K562 (cell line): ENCODE measurements at regions not wholly inside any gene's neighbourhood (a gene's known extent, or its start where the extent isn't known, plus 50 kb on each side); places are given as distances from the start of the nearest gene placed in this dataset.

Source experiments
- ATAC-seq: fragments of 200-7000 bp; cut with Tn5 transposase; 3 replicates; pipeline ENCODE4 v1.9.1; 2020; ENCODE audit warnings: moderate library complexity
- BruUV-seq: library from RNA; stranded (reverse); fragments of 400-500 nt; replicated peaks from 2 replicates; lab custom pipeline; 2021; lab: Mats Ljungman, UMichigan
- CTCF ChIA-PET: fragments of 300-600 bp; formaldehyde crosslinking; extraction: SDS; loops from one replicate; lab custom pipeline; 2021; ENCODE audit warnings: low intra/inter-chr PET ratio; lab: Yijun Ruan, JAX
- POLR2A ChIA-PET: fragments of 300-600, 350-650 bp; sonication (Branson Sonifier 250); formaldehyde crosslinking; extraction: SDS; loops from one replicate; lab custom pipeline; 2021; ENCODE audit warnings: antibody characterized with exemption, inconsistent platforms; lab: Yijun Ruan, JAX
- DNase-seq, 4 experiments: peaks; one replicate each; pipeline versions ENCODE4 v3.0.0 to v3.0.0-alpha.2; 2011 to 2018; ENCODE audit warnings: low spot score in 3 of 4, mixed read lengths in 3 of 4; ENCODE audit errors: extremely low read depth in 1 of 4
- FAIRE-seq: peaks from 2 replicates; lab custom pipeline; 2011; peaks lifted over from hg19 to GRCh38; lab: Jason Lieb, UNC
- H2AFZ ChIP-seq: 2 replicates; pipeline ENCODE4 v1.6.0; 2011; ENCODE audit warnings: low read depth, low read length, control low read depth, inconsistent platforms
- H3K27ac ChIP-seq: fragments of 200-600 bp; 3 replicates; pipeline ENCODE4 v1.8.0; 2011; ENCODE audit warnings: low read depth, mild to moderate bottlenecking, control low read depth, inconsistent platforms, low read length, moderate library complexity, mixed read lengths; ENCODE audit errors: extremely low read depth
- H3K27me3 ChIP-seq, 2 experiments: fragments of 300-600 bp in 1 of 2; 2 replicates in 1 of 2; 3 replicates in 1 of 2; pipeline versions ENCODE4 v1.6.0 to v1.8.0; 2011; ENCODE audit warnings: inconsistent platforms in 2 of 2, low read length in 2 of 2, mild to moderate bottlenecking in 1 of 2, mixed read lengths in 1 of 2, moderate library complexity in 1 of 2; ENCODE audit not compliant: control insufficient read depth in 2 of 2, insufficient read depth in 2 of 2
- H3K36me3 ChIP-seq: fragments of 300-600 bp; 3 replicates; pipeline ENCODE4 v1.8.0; 2011; ENCODE audit warnings: mild to moderate bottlenecking, low read length, inconsistent platforms; ENCODE audit not compliant: control insufficient read depth, insufficient read depth
- H3K4me1 ChIP-seq, 2 experiments: fragments of 200-600 bp in 1 of 2; replicated peaks in 1 of 2; 2 replicates in 1 of 2; 3 replicates in 1 of 2; pipeline versions ENCODE4 v1.5.1 to v1.8.0; 2011; ENCODE audit warnings: inconsistent platforms in 2 of 2, low read length in 2 of 2, mild to moderate bottlenecking in 1 of 2, mixed read lengths in 1 of 2, moderate library complexity in 1 of 2; ENCODE audit not compliant: control insufficient read depth in 2 of 2, insufficient read depth in 2 of 2
- H3K4me2 ChIP-seq: 2 replicates; pipeline ENCODE4 v1.6.1; 2011; ENCODE audit warnings: low read length, control low read depth, inconsistent platforms, mixed read lengths; ENCODE audit not compliant: insufficient read depth
- H3K4me3 ChIP-seq: fragments of 200-600 bp; sonication (generic), shearing (Covaris generic); 2 replicates; pipeline ENCODE4 v1.5.1; 2016; ENCODE audit warnings: control low read depth, inconsistent platforms
- H3K79me2 ChIP-seq: fragments of 200-600 bp; 3 replicates; pipeline ENCODE4 v1.8.0; 2011; ENCODE audit warnings: low read length, inconsistent platforms; ENCODE audit not compliant: control insufficient read depth, insufficient read depth
- H3K9ac ChIP-seq, 2 experiments: 2 replicates each; pipeline versions ENCODE4 v1.6.0 to v1.6.1; 2011; ENCODE audit warnings: low read depth in 2 of 2, low read length in 2 of 2, control low read depth in 1 of 2, inconsistent platforms in 1 of 2, mild to moderate bottlenecking in 1 of 2, mixed read lengths in 1 of 2; ENCODE audit not compliant: insufficient read depth in 1 of 2
- H3K9me1 ChIP-seq: one replicate; pipeline ENCODE4 v1.6.0; 2011; ENCODE audit warnings: inconsistent platforms, mild to moderate bottlenecking, low read length, moderate library complexity; ENCODE audit not compliant: control insufficient read depth, insufficient read depth
- H3K9me3 ChIP-seq: replicated peaks from 2 replicates; pipeline ENCODE4 v1.5.1; 2011; ENCODE audit warnings: low read depth, low read length, inconsistent platforms; ENCODE audit not compliant: control insufficient read depth, insufficient read depth
- H4K20me1 ChIP-seq: replicated peaks from 2 replicates; pipeline ENCODE4 v1.6.1; 2011; ENCODE audit warnings: low read length, inconsistent platforms, mixed read lengths; ENCODE audit not compliant: control insufficient read depth, insufficient read depth
- CBFB ChIP-seq: sonication (generic); formaldehyde crosslinking; IDR thresholded peaks from 2 replicates; pipeline ENCODE4 v1.4.0; 2020; ENCODE audit warnings: mild to moderate bottlenecking, missing genetic modification reagents
- CUX1 ChIP-seq: fragments of 200-800 bp; sonication (Bioruptor generic); IDR thresholded peaks from 2 replicates; pipeline ENCODE4 v1.6.1; 2016; ENCODE audit warnings: missing genetic modification characterization, missing compliant biosample characterization
- PCBP1 ChIP-seq: fragments of 200-400 bp; formaldehyde crosslinking; IDR thresholded peaks from 2 replicates; pipeline ENCODE4 v1.6.1; 2018; ENCODE audit warnings: mild to moderate bottlenecking, low read depth, low read length; ENCODE audit not compliant: poor library complexity, severe bottlenecking
- SRSF7 ChIP-seq: fragments of 200-400 bp; formaldehyde crosslinking; optimal IDR thresholded peaks from 2 replicates; pipeline ENCODE3; 2017; ENCODE audit warnings: mild to moderate bottlenecking, low read depth, low read length
- ZNF12 ChIP-seq: sonication (generic); formaldehyde crosslinking; IDR thresholded peaks from 2 replicates; pipeline ENCODE4 v1.4.0; 2020; ENCODE audit warnings: mild to moderate bottlenecking, missing genetic modification reagents
- ZNF121 ChIP-seq: sonication (generic); formaldehyde crosslinking; conservative IDR thresholded peaks from 2 replicates; pipeline ENCODE4 v1.8.0; 2022; ENCODE audit warnings: missing genetic modification reagents
- WGBS: fragments of 100-300 bp; shearing (Covaris generic); methylation state at CpG from one replicate; pipeline ENCODE4 v1.1.6; 2016; ENCODE audit warnings: low coverage, mixed read lengths; ENCODE audit not compliant: insufficient coverage; ENCODE audit errors: missing lambda C conversion rate; 5-methylcytosine and 5-hydroxymethylcytosine counted together
- in situ Hi-C: fragments of 300-500 bp; cut with MboI; formaldehyde crosslinking; loops from 4 replicates; pipeline ENCODE4 v1.15.0; 2018; ENCODE audit warnings: inconsistent platforms, mixed read lengths
- intact Hi-C: fragments of 100-400 bp; cut with micrococcal nuclease; formaldehyde crosslinking; loops from 2 replicates; pipeline ENCODE4 v1.14.2; 2022
- TF ChIP-seq, protein P1 (sequence below), 2 experiments: fragments of 150-350 bp in 1 of 2; IDR thresholded peaks; 2 replicates each; pipeline ENCODE4 v1.6.1; 2012 to 2016; ENCODE audit warnings: low read depth in 2 of 2, low read length in 2 of 2, mild to moderate bottlenecking in 1 of 2, moderate library complexity in 1 of 2

GRCh38 chr4:53775381-53775780, 184.1 kb upstream of the LNX1 start:
- POLR2A ChIA-PET: no interaction called here
- no peaks in the 10 kb centered on the region for H3K4me1 ChIP-seq
- no peak overlapping the region for H3K4me3 ChIP-seq
- H3K9ac ChIP-seq: no peak overlapping the region
- DNase-seq: no peak
- TF ChIP-seq ZNF12 (CRISPR knock-in tag) (no peak), ZNF121 (CRISPR knock-in tag) (no peak), PCBP1 (no peak)
- TF ChIP-seq, all 486 proteins: peak for 0
- no peaks in the 10 kb centered on the region for H3K9me3 ChIP-seq
- FAIRE-seq (no peak), ATAC-seq (no peak)
- H3K27me3 ChIP-seq: no peaks in the 10 kb centered on the region; a peak in 1 of 5 replicates
- no peaks in the 10 kb centered on the region for H3K36me3 ChIP-seq
- CTCF ChIA-PET: no interaction called here
- no peak overlapping the region for H3K27ac ChIP-seq
- intact Hi-C loops: no loop called here
- no peak overlapping the region for H3K4me2 ChIP-seq
- no peaks in the 10 kb centered on the region for H3K79me2 ChIP-seq
- BruUV-seq: no TSS peak
- no peaks in the 10 kb centered on the region for H4K20me1 ChIP-seq
- H2AFZ ChIP-seq: no peak overlapping the region
- 0% methylated on average over 4 of the region's 4 CpGs for WGBS
- H3K9me1 ChIP-seq: no peaks in the 10 kb centered on the region
- in situ Hi-C loops: no loop called here

GRCh38 chr4:53771326-53771725, 180.0 kb upstream of the LNX1 start:
- Histone ChIP-seq H3K9me1 (no peaks in the 10 kb centered on the region), H2AFZ (no peak overlapping the region), H3K79me2 (no peaks in the 10 kb centered on the region), H4K20me1 (no peaks in the 10 kb centered on the region), H3K9ac (no peak overlapping the region), H3K9me3 (no peaks in the 10 kb centered on the region), H3K27me3 (no peaks in the 10 kb centered on the region; a peak in 2 of 5 replicates), H3K4me2 (no peak overlapping the region), H3K4me3 (no peak overlapping the region), H3K4me1 (no peaks in the 10 kb centered on the region), H3K27ac (no peak overlapping the region), H3K36me3 (no peaks in the 10 kb centered on the region)
- intact Hi-C loops (no loop called here), in situ Hi-C loops (no loop called here)
- no peak for DNase-seq
- ATAC-seq: no peak
- WGBS: 0% methylated on average over 3 of the region's 3 CpGs
- ChIA-PET POLR2A (no interaction called here), CTCF (no interaction called here)
- no TSS peak for BruUV-seq
- no peak for FAIRE-seq
- no peak for TF ChIP-seq SRSF7
- TF ChIP-seq CUX1 (CRISPR knock-in tag): no peak
- TF ChIP-seq, protein P1, sequence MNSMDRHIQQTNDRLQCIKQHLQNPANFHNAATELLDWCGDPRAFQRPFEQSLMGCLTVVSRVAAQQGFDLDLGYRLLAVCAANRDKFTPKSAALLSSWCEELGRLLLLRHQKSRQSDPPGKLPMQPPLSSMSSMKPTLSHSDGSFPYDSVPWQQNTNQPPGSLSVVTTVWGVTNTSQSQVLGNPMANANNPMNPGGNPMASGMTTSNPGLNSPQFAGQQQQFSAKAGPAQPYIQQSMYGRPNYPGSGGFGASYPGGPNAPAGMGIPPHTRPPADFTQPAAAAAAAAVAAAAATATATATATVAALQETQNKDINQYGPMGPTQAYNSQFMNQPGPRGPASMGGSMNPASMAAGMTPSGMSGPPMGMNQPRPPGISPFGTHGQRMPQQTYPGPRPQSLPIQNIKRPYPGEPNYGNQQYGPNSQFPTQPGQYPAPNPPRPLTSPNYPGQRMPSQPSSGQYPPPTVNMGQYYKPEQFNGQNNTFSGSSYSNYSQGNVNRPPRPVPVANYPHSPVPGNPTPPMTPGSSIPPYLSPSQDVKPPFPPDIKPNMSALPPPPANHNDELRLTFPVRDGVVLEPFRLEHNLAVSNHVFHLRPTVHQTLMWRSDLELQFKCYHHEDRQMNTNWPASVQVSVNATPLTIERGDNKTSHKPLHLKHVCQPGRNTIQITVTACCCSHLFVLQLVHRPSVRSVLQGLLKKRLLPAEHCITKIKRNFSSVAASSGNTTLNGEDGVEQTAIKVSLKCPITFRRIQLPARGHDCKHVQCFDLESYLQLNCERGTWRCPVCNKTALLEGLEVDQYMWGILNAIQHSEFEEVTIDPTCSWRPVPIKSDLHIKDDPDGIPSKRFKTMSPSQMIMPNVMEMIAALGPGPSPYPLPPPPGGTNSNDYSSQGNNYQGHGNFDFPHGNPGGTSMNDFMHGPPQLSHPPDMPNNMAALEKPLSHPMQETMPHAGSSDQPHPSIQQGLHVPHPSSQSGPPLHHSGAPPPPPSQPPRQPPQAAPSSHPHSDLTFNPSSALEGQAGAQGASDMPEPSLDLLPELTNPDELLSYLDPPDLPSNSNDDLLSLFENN (IDR thresholded peaks at IDR 0.05; ENCODE audit: low read depth in 2 of 2, low read length in 2 of 2): no peak
- no peak for TF ChIP-seq CBFB (CRISPR knock-in tag)
